Keratinocyte (primary cell): ENCODE measurements at regions not wholly inside any gene's neighbourhood (a gene's known extent, or its start where the extent isn't known, plus 50 kb on each side); places are given as distances from the start of the nearest gene placed in this dataset.

Source experiments
- DNase-seq: peaks from one replicate; pipeline ENCODE4 v3.0.0-alpha.2; 2011; ENCODE audit warnings: low read depth, missing footprints, low spot score
- FAIRE-seq: peaks from 2 replicates; lab custom pipeline; 2011; peaks lifted over from hg19 to GRCh38; lab: Jason Lieb, UNC
- H2AFZ ChIP-seq: 2 replicates; pipeline ENCODE4 v1.6.0; 2012; ENCODE audit warnings: low read length, control low read depth, inconsistent platforms; ENCODE audit not compliant: control insufficient read depth
- H3K27ac ChIP-seq: 2 replicates; pipeline ENCODE4 v1.5.1; 2011; ENCODE audit warnings: low read length; ENCODE audit not compliant: control insufficient read depth, insufficient read depth
- H3K27me3 ChIP-seq: 3 replicates; pipeline ENCODE4 v1.6.0; 2011; ENCODE audit warnings: low read length; ENCODE audit not compliant: control insufficient read depth, insufficient read depth; ENCODE audit errors: extremely low read depth
- H3K36me3 ChIP-seq, 2 experiments: 2 replicates in 1 of 2; 3 replicates in 1 of 2; pipeline ENCODE4 v1.5.1; 2011; ENCODE audit warnings: low read length in 2 of 2, mild to moderate bottlenecking in 1 of 2; ENCODE audit not compliant: control insufficient read depth in 2 of 2, insufficient read depth in 2 of 2; ENCODE audit errors: extremely low read depth in 1 of 2
- H3K4me1 ChIP-seq: 3 replicates; pipeline ENCODE4 v1.5.1; 2011; ENCODE audit warnings: low read length; ENCODE audit not compliant: control insufficient read depth, insufficient read depth; ENCODE audit errors: extremely low read depth
- H3K4me2 ChIP-seq: 3 replicates; pipeline ENCODE4 v1.6.0; 2011; ENCODE audit warnings: low read depth, low read length; ENCODE audit not compliant: control insufficient read depth, insufficient read depth; ENCODE audit errors: extremely low read depth
- H3K4me3 ChIP-seq, 3 experiments: fragments of 200-600 bp in 1 of 3; sonication (generic) in 1 of 3; 2 replicates in 2 of 3; 3 replicates in 1 of 3; pipeline ENCODE4 v1.5.1; 2011 to 2016; ENCODE audit warnings: low read length in 3 of 3, mild to moderate bottlenecking in 3 of 3, control low read depth in 2 of 3, inconsistent platforms in 1 of 3, low read depth in 1 of 3, mixed read lengths in 1 of 3, mixed run types in 1 of 3, moderate library complexity in 1 of 3; ENCODE audit not compliant: control insufficient read depth in 2 of 3, insufficient read depth in 2 of 3; ENCODE audit errors: extremely low read depth in 1 of 3
- H3K79me2 ChIP-seq: 2 replicates; pipeline ENCODE4 v1.6.0; 2012; ENCODE audit warnings: low read length; ENCODE audit not compliant: control insufficient read depth, insufficient read depth
- H3K9ac ChIP-seq: 3 replicates; pipeline ENCODE4 v1.6.0; 2011; ENCODE audit warnings: low read length; ENCODE audit not compliant: control insufficient read depth, insufficient read depth; ENCODE audit errors: extremely low read depth
- H3K9me1 ChIP-seq: 3 replicates; pipeline ENCODE4 v1.6.0; 2011; ENCODE audit warnings: low read length; ENCODE audit not compliant: control insufficient read depth, insufficient read depth; ENCODE audit errors: extremely low read depth
- H3K9me3 ChIP-seq: 2 replicates; pipeline ENCODE4 v1.5.1; 2012; ENCODE audit warnings: low read depth, low read length; ENCODE audit not compliant: control insufficient read depth
- H4K20me1 ChIP-seq: 3 replicates; pipeline ENCODE4 v1.6.0; 2011; ENCODE audit warnings: low read length; ENCODE audit not compliant: control insufficient read depth, insufficient read depth; ENCODE audit errors: extremely low read depth
- CTCF ChIP-seq, 3 experiments: IDR thresholded peaks in 1 of 3; conservative IDR thresholded peaks in 1 of 3; optimal IDR thresholded peaks in 1 of 3; 2 replicates in 2 of 3; 3 replicates in 1 of 3; pipeline versions ENCODE3 to v1.5.1; 2011; ENCODE audit warnings: low read length in 3 of 3, mild to moderate bottlenecking in 3 of 3, moderate library complexity in 2 of 3, control low read depth in 1 of 3, inconsistent platforms in 1 of 3; ENCODE audit not compliant: insufficient read depth in 2 of 3; ENCODE audit errors: extremely low read depth in 1 of 3
- EZH2 ChIP-seq: IDR thresholded peaks from one replicate; pipeline ENCODE4 v1.6.1; 2012; ENCODE audit warnings: inconsistent platforms, mild to moderate bottlenecking, low read length, moderate library complexity
- dilution Hi-C: fragments of 300-500 bp; cut with MboI; formaldehyde crosslinking; loops from one replicate; pipeline ENCODE4 v1.7.0; 2020; ENCODE audit warnings: low sequenced_read_pairs; ENCODE audit not compliant: extremely low pct_ligation_motif_present

GRCh38 chr1:56413671-56414199, 165.6 kb downstream of the PLPP3 start:
- FAIRE-seq, result no peak
- no peak overlapping the region for H3K27ac ChIP-seq

GRCh38 chr1:56411484-56412180, 167.7 kb downstream of the PLPP3 start:
- Histone ChIP-seq H3K9me3 (no peaks in the 10 kb centered on the region), H4K20me1 (no peaks in the 10 kb centered on the region), H2AFZ (no peak overlapping the region), H3K9ac (no peak overlapping the region), H3K4me3 (no peak overlapping the region), H3K79me2 (no peaks in the 10 kb centered on the region), H3K4me2 (no peak overlapping the region), H3K36me3 (no peaks in the 10 kb centered on the region), H3K27me3 (no peaks in the 10 kb centered on the region), H3K27ac (no peak overlapping the region), H3K4me1 (no peaks in the 10 kb centered on the region), H3K9me1 (no peaks in the 10 kb centered on the region)
- dilution Hi-C loops, result no loop called here
- DNase-seq, result no peak
- TF ChIP-seq EZH2 (no peak), CTCF (optimal IDR thresholded peaks at IDR 0.05 in 1 of 3, IDR thresholded peaks at IDR 0.05 in 1 of 3, conservative IDR thresholded peaks at IDR 0.05 in 1 of 3; ENCODE audit: extremely low read depth in 1 of 3, insufficient read depth in 2 of 3, low read length in 3 of 3) (no peak)
- no peak for FAIRE-seq

More at GRCh38 chr1:56413671-56414199, 165.6 kb downstream of the PLPP3 start:
- no peaks in the 10 kb centered on the region for H3K9me1 ChIP-seq
- H2AFZ ChIP-seq, result no peak overlapping the region
- TF ChIP-seq EZH2 (no peak), CTCF (optimal IDR thresholded peaks at IDR 0.05 in 1 of 3, IDR thresholded peaks at IDR 0.05 in 1 of 3, conservative IDR thresholded peaks at IDR 0.05 in 1 of 3; ENCODE audit: extremely low read depth in 1 of 3, insufficient read depth in 2 of 3, low read length in 3 of 3) (no peak)
- no peaks in the 10 kb centered on the region for H3K27me3 ChIP-seq
- dilution Hi-C loops, result no loop called here
- no peaks in the 10 kb centered on the region for H4K20me1 ChIP-seq
- no peaks in the 10 kb centered on the region for H3K79me2 ChIP-seq
- no peaks in the 10 kb centered on the region for H3K9me3 ChIP-seq
- DNase-seq, result no peak
- H3K4me3 ChIP-seq, result no peak overlapping the region
- H3K36me3 ChIP-seq, result no peaks in the 10 kb centered on the region
- H3K4me1 ChIP-seq, result no peaks in the 10 kb centered on the region
- no peak overlapping the region for H3K9ac ChIP-seq
- H3K4me2 ChIP-seq, result no peak overlapping the region
